ENCODE measurements at regions not wholly inside any gene's neighbourhood (a gene's known extent, or its start where the extent isn't known, plus 50 kb on each side); places are given as distances from the start of the nearest gene placed in this dataset.

GRCh38 chr15:53036641-53037040 lies 246.5 kb upstream of the ONECUT1 start (continued):
- TF ChIP-seq CHD2 (IDR thresholded peaks at IDR 0.05; ENCODE audit: low read depth, low read length) (no peak), MXI1 (IDR thresholded peaks at IDR 0.05; ENCODE audit: low read depth, low read length) (no peak), ETV5 (CRISPR knock-in tag; IDR thresholded peaks at IDR 0.05; ENCODE audit: low read depth) (no peak), ZNF639 (CRISPR knock-in tag; conservative IDR thresholded peaks at IDR 0.05 in 1 of 2, IDR thresholded peaks at IDR 0.05 in 1 of 2) (no peak), ZNF766 (CRISPR knock-in tag; conservative IDR thresholded peaks at IDR 0.05) (no peak), ZNF347 (CRISPR knock-in tag; IDR thresholded peaks at IDR 0.05; ENCODE audit: low read depth) (no peak)

GRCh38 chr15:53034767-53035245 lies 244.7 kb upstream of the ONECUT1 start:
- DNase-seq (ENCODE audit: extremely low read depth in 1 of 4, low spot score in 3 of 4) = no peak
- BruUV-seq (replicated peaks) = no TSS peak

More at GRCh38 chr15:53034767-53035245, 244.7 kb upstream of the ONECUT1 start:
- no peak for FAIRE-seq
- CTCF ChIA-PET (ENCODE audit: low intra/inter-chr PET ratio) = no interaction called here
- no peaks in the 10 kb centered on the region for H3K9me3 ChIP-seq (replicated peaks; ENCODE audit: control insufficient read depth, insufficient read depth, low read depth, low read length)
- H3K27ac ChIP-seq (ENCODE audit: extremely low read depth, low read depth, low read length) = no peak overlapping the region
- no peak overlapping the region for H2AFZ ChIP-seq (ENCODE audit: low read depth, low read length)
- H3K4me2 ChIP-seq (ENCODE audit: insufficient read depth, low read length) = no peak overlapping the region
- TF ChIP-seq ARID3A (IDR thresholded peaks at IDR 0.05; ENCODE audit: borderline replicate concordance, low read depth, low read length) (no peak), HOXB6 (CRISPR knock-in tag; IDR thresholded peaks at IDR 0.05; ENCODE audit: borderline replicate concordance) (no peak)
- WGBS (ENCODE audit: insufficient coverage, low coverage, missing lambda C conversion rate) = 0% methylated on average over 4 of the region's 4 CpGs
- in situ Hi-C loops (cut with MboI) (no loop called here), intact Hi-C loops (cut with micrococcal nuclease) (no loop called here)
- H4K20me1 ChIP-seq (replicated peaks; ENCODE audit: control insufficient read depth, insufficient read depth, low read length) = no peaks in the 10 kb centered on the region
- no peak overlapping the region for H3K4me3 ChIP-seq
- H3K27me3 ChIP-seq (ENCODE audit: control insufficient read depth in 2 of 2, insufficient read depth in 2 of 2, low read length in 2 of 2) = no peaks in the 10 kb centered on the region
- no peaks in the 10 kb centered on the region for H3K4me1 ChIP-seq (replicated peaks in 1 of 2; ENCODE audit: control insufficient read depth in 2 of 2, insufficient read depth in 2 of 2, low read length in 2 of 2)
- POLR2A ChIA-PET = no interaction called here
- no peak for ATAC-seq
- no peaks in the 10 kb centered on the region for H3K9me1 ChIP-seq (ENCODE audit: control insufficient read depth, insufficient read depth, low read length)
- no peaks in the 10 kb centered on the region for H3K79me2 ChIP-seq (ENCODE audit: control insufficient read depth, insufficient read depth, low read length)
- no peak overlapping the region for H3K9ac ChIP-seq (ENCODE audit: insufficient read depth in 1 of 2, low read depth in 2 of 2, low read length in 2 of 2)
- H3K36me3 ChIP-seq (ENCODE audit: control insufficient read depth, insufficient read depth, low read length) = no peaks in the 10 kb centered on the region
